ENCODE measurements at regions not wholly inside any gene's neighbourhood (a gene's known extent, or its start where the extent isn't known, plus 50 kb on each side); places are given as distances from the start of the nearest gene placed in this dataset.
A peak's percentile ranks its signal among the peaks of the same experiment; 100 is the strongest.

DNA sequence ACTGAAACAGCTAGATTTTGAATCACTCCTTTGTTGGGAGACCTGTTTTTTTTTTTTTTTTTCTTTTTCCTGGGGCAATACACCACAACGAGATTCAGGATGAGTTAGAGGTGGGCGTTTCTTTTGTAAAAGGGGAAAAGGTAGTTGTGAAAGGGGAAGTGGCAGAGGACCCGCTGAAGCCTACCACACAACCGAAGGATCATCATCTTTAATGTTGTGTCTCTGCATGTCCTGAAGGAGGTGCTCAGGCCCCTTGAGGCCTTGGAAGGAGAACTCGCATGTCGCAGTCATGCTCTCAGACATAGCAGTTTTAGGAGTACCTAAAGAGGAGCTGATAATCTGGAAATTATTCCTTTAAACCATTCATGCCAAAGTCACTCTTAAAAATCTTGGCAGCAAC is 137.9 kb upstream of the LRIG1 start:
- H3K9me3 ChIP-seq (replicated peaks; ENCODE audit: control insufficient read depth, insufficient read depth, low read length), result no peaks in the 10 kb centered on the region
- SMC1A ChIA-PET (ENCODE audit: uncharacterized antibody, unreplicated experiment), result no interaction called here
- H3K79me2 ChIP-seq (ENCODE audit: control insufficient read depth, insufficient read depth, low read length), result no peaks in the 10 kb centered on the region
- H3K4me1 ChIP-seq (ENCODE audit: control insufficient read depth, insufficient read depth, low read length), result no peaks in the 10 kb centered on the region
- TF ChIP-seq GATAD2B (conservative IDR thresholded peaks at IDR 0.05; ENCODE audit: low read depth), result no peak
- TF ChIP-seq, protein P1, sequence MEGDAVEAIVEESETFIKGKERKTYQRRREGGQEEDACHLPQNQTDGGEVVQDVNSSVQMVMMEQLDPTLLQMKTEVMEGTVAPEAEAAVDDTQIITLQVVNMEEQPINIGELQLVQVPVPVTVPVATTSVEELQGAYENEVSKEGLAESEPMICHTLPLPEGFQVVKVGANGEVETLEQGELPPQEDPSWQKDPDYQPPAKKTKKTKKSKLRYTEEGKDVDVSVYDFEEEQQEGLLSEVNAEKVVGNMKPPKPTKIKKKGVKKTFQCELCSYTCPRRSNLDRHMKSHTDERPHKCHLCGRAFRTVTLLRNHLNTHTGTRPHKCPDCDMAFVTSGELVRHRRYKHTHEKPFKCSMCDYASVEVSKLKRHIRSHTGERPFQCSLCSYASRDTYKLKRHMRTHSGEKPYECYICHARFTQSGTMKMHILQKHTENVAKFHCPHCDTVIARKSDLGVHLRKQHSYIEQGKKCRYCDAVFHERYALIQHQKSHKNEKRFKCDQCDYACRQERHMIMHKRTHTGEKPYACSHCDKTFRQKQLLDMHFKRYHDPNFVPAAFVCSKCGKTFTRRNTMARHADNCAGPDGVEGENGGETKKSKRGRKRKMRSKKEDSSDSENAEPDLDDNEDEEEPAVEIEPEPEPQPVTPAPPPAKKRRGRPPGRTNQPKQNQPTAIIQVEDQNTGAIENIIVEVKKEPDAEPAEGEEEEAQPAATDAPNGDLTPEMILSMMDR (IDR thresholded peaks at IDR 0.05 in 2 of 3, conservative IDR thresholded peaks at IDR 0.05 in 1 of 3; ENCODE audit: control insufficient read depth in 2 of 3, extremely low read depth in 1 of 3, insufficient read depth in 1 of 3, low read depth in 3 of 3, low read length in 3 of 3), result peak in 1 of 3 experiments; percentile 14; a peak in 1 of 6 replicates
- TF ChIP-seq SPI1 (IDR thresholded peaks at IDR 0.05; ENCODE audit: borderline replicate concordance, insufficient read depth, low read depth, low read length), result peak; percentile 76; the same call in 1 of the 2 replicates
- no peak overlapping the region for H3K9ac ChIP-seq (ENCODE audit: control insufficient read depth, insufficient read depth, low read length)
- H2AFZ ChIP-seq (ENCODE audit: control insufficient read depth, low read depth, low read length), result no peak overlapping the region
- POLR2A ChIA-PET, result no interaction called here
- no peak overlapping the region for H3K4me2 ChIP-seq (ENCODE audit: control insufficient read depth, insufficient read depth)
- CTCF ChIA-PET, result no interaction called here
- intact Hi-C loops (cut with micrococcal nuclease; ENCODE audit: unreplicated experiment) (no loop called here), in situ Hi-C loops (cut with MboI) (no loop called here)
- H3K27ac ChIP-seq (ENCODE audit: control insufficient read depth, insufficient read depth), result no peak overlapping the region
- no peak overlapping the region for H3K4me3 ChIP-seq
- H3K36me3 ChIP-seq (ENCODE audit: control insufficient read depth in 2 of 2, insufficient read depth in 2 of 2, low read length in 1 of 2), result no peaks in the 10 kb centered on the region
- 14% methylated on average over 6 of the region's 6 CpGs for WGBS (ENCODE audit: insufficient coverage, insufficient replicate concordance, low lambda C conversion rate, missing lambda C conversion rate)
- DNase-seq (ENCODE audit: low read depth, low spot score), result no peak
- FAIRE-seq, result no peak
- no TSS peak for BruUV-seq (replicated peaks)
- ATAC-seq, result peak; percentile 74
- H4K20me1 ChIP-seq (ENCODE audit: control insufficient read depth, insufficient read depth), result no peaks in the 10 kb centered on the region
- RAD21 ChIA-PET (ENCODE audit: unreplicated experiment), result interaction anchor here (0.7 kb wide), 1 partner anchor 109 kb away, joined by 4 read pairs; no protein-coding TSS in a partner anchor
- no peaks in the 10 kb centered on the region; a peak in 1 of 4 replicates for H3K27me3 ChIP-seq (replicated peaks in 1 of 2; ENCODE audit: control insufficient read depth in 2 of 2, insufficient read depth in 2 of 2, low read length in 1 of 2)

DNA sequence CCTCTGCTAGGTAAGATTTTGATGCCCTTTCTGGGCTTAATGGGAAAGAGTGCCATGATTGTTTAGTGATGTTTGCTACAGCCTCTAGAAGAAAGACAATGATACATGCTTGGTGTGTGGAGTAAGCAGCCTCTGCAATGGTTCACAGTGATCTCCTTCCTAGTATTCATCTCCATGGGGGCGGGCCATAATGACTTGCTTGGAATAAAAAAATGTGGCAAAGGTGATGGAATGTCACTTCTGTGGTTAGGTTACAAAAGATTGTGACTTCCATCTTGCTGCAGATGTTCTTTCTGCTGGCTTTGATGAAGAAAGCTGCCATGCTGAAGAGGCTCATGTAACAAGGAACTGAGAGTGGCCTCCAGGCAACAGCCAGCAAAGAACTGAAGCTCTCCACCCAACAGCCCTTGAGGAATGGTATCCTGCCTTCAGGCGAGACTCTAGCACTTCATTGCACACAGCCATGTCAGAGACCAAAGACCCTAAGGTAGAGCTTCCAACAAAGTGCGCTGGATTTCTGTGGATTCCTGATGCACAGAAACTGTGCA is 139.1 kb upstream of the LRIG1 start:
- ATAC-seq (no peak), DNase-seq (ENCODE audit: low read depth, low spot score) (no peak), FAIRE-seq (no peak)
- H3K79me2 ChIP-seq (ENCODE audit: control insufficient read depth, insufficient read depth, low read length), result no peaks in the 10 kb centered on the region
- in situ Hi-C loops (cut with MboI) (no loop called here), intact Hi-C loops (cut with micrococcal nuclease; ENCODE audit: unreplicated experiment) (no loop called here)
- no peaks in the 10 kb centered on the region for H3K4me1 ChIP-seq (ENCODE audit: control insufficient read depth, insufficient read depth, low read length)
- SMC1A ChIA-PET (ENCODE audit: uncharacterized antibody, unreplicated experiment), result no interaction called here
- H3K27ac ChIP-seq (ENCODE audit: control insufficient read depth, insufficient read depth), result no peak overlapping the region
- POLR2A ChIA-PET, result interaction anchor here (0.5 kb wide), 1 partner anchor 159 kb away, joined by 6 read pairs; no protein-coding TSS in a partner anchor
- RAD21 ChIA-PET (ENCODE audit: unreplicated experiment), result no interaction called here
- no TSS peak for BruUV-seq (replicated peaks)
- no peak overlapping the region for H3K4me2 ChIP-seq (ENCODE audit: control insufficient read depth, insufficient read depth)
- no peak overlapping the region for H3K9ac ChIP-seq (ENCODE audit: control insufficient read depth, insufficient read depth, low read length)
- H3K27me3 ChIP-seq (replicated peaks in 1 of 2; ENCODE audit: control insufficient read depth in 2 of 2, insufficient read depth in 2 of 2, low read length in 1 of 2), result no peaks in the 10 kb centered on the region; a peak in 1 of 4 replicates
- TF ChIP-seq CBX3 (IDR thresholded peaks at IDR 0.05; ENCODE audit: borderline replicate concordance, low read depth), result no peak
- TF ChIP-seq SPI1 (IDR thresholded peaks at IDR 0.05; ENCODE audit: borderline replicate concordance, insufficient read depth, low read depth, low read length), result no peak
- no peaks in the 10 kb centered on the region for H3K36me3 ChIP-seq (ENCODE audit: control insufficient read depth in 2 of 2, insufficient read depth in 2 of 2, low read length in 1 of 2)
- no peaks in the 10 kb centered on the region for H4K20me1 ChIP-seq (ENCODE audit: control insufficient read depth, insufficient read depth)
- 51% methylated on average over 3 of the region's 3 CpGs for WGBS (ENCODE audit: insufficient coverage, insufficient replicate concordance, low lambda C conversion rate, missing lambda C conversion rate)
- CTCF ChIA-PET, result interaction anchor here (0.9 to 1.2 kb wide), 2 partner anchors 10 to 232 kb away, joined by 3 read pairs; no protein-coding TSS in a partner anchor
- no peak overlapping the region for H2AFZ ChIP-seq (ENCODE audit: control insufficient read depth, low read depth, low read length)
- no peak overlapping the region for H3K4me3 ChIP-seq
- no peaks in the 10 kb centered on the region; the same call in 2 of the 3 replicates for H3K9me3 ChIP-seq (replicated peaks; ENCODE audit: control insufficient read depth, insufficient read depth, low read length)

Data from GM12878 (cell line).